ENCODE measurements at regions not wholly inside any gene's neighbourhood (a gene's known extent, or its start where the extent isn't known, plus 50 kb on each side); places are given as distances from the start of the nearest gene placed in this dataset.
"Not testable (repeated sequence)": the region's sequence is repeated elsewhere in the genome, so short reads cannot be mapped to it uniquely, and the experiment has no call there.

DNA sequence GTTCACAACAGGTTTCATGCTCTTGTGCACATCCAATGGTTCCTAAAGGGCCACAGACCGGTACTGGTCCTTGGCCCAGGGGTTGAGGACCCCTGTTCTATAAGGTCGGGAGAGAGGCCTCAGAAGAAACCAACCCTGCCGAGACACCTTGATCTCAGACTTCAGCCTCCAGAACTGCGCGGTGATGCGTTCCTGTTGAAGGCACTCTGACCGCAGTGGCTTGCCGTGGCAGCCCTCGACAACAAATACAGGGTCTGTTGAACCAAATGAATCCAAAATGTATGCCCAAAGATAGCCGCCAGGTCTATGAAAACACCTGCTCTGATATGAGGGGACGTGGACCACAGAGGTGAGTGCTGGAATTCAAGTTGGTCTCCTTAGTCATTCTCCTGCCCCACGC is 389.8 kb downstream of the SEC14L1 start:
- Mint-ChIP-seq H3K4me3 (no peak overlapping the region), H3K4me1 (no peaks in the 10 kb centered on the region), H3K36me3 (no peaks in the 10 kb centered on the region), H3K9me3 (peaks cover 3% of the 10 kb centered on the region), H3K27ac (no peak overlapping the region)
- ATAC-seq (no peak), DNase-seq (ENCODE audit: low spot score in 2 of 2) (no peak)

GRCh38 chr17:77531002-77531401 is 390.2 kb downstream of the SEC14L1 start:
- no peak for ATAC-seq
- Mint-ChIP-seq H3K4me3 (no peak overlapping the region), H3K27ac (no peak overlapping the region), H3K4me1 (no peaks in the 10 kb centered on the region), H3K9me3 (peaks cover 3% of the 10 kb centered on the region), H3K36me3 (no peaks in the 10 kb centered on the region)
- no peak for DNase-seq (ENCODE audit: low spot score in 2 of 2)

DNA sequence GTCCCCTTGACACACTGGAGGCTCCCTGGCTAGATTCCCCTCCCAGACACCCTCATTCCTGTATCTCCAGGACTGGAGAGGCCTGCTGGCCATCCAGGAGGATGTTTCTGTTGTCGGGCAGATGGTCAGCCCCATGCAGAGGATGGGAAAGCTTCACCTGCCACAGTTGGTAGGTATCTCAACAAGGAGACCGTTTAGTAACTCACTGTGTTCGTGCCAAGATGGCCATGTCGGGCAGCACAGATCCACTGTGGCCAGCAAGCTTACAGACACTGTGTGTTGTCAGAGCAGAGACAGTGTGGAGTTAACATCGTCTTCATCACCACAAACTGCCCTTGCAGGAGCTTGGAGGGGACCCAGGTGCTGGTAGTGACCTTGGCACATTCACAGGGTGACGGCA is 390.9 kb downstream of the SEC14L1 start:
- Mint-ChIP-seq H3K27ac (no peak overlapping the region), H3K4me3 (no peak overlapping the region), H3K36me3 (no peaks in the 10 kb centered on the region), H3K4me1 (no peaks in the 10 kb centered on the region), H3K9me3 (peaks cover 3% of the 10 kb centered on the region)
- no peak for ATAC-seq
- no peak for DNase-seq (ENCODE audit: low spot score in 2 of 2)

DNA sequence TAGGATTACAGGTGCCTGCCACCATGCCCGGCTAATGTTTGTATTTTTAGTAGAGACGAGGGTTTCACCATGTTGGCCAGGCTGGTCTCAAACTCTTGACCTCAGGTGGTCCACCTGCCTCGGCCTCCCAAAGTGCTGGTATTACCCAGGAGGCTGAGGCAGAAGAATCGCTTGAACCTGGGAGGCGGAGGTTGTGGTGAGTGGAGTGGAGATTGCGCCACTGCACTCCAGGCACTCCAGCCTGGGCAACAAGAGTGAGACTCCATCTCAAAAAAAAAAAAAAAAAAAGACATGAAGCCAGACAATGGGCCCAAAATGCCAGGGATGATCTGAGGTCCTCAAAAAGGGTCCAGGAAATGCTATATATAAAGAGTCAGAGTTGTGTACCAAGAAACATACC is 392.9 kb downstream of the SEC14L1 start:
- not testable (repeated sequence) for H3K36me3 Mint-ChIP-seq; H3K27ac Mint-ChIP-seq; H3K4me1 Mint-ChIP-seq; H3K4me3 Mint-ChIP-seq; H3K9me3 Mint-ChIP-seq; ATAC-seq; DNase-seq (ENCODE audit: low spot score in 2 of 2)

GRCh38 chr17:77534137-77534536 is 393.4 kb downstream of the SEC14L1 start:
- Mint-ChIP-seq H3K9me3 (peaks cover 3% of the 10 kb centered on the region), H3K36me3 (no peaks in the 10 kb centered on the region), H3K27ac (no peak overlapping the region), H3K4me3 (no peak overlapping the region), H3K4me1 (no peaks in the 10 kb centered on the region)
- ATAC-seq (no peak), DNase-seq (ENCODE audit: low spot score in 2 of 2) (no peak)

DNA sequence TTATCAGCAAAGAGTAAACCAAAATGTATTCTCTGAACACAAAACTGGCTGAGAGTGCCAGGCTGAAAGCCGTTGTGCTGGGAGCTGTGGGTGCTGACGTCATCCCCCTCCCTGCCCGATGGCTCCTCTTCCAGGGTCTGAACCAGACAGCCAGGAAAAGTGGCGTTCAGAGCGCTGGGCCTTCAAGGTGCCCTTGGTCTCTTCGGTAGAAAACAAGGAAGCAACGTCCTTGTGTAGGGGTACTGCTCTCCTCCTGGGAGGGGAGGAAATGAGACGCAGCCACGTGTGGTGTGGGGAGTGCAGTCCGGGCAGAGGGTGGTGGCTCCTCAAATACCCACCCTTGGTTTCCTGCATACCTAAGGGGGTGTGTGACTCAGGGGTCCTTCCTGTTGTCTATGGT is 394.7 kb downstream of the SEC14L1 start:
- H3K36me3 Mint-ChIP-seq = no peaks in the 10 kb centered on the region
- H3K4me3 Mint-ChIP-seq = no peak overlapping the region
- no peak overlapping the region for H3K27ac Mint-ChIP-seq
- no peaks in the 10 kb centered on the region for H3K4me1 Mint-ChIP-seq
- DNase-seq (ENCODE audit: low spot score in 2 of 2) (no peak), ATAC-seq (no peak)
- H3K9me3 Mint-ChIP-seq = peaks cover 3% of the 10 kb centered on the region

DNA sequence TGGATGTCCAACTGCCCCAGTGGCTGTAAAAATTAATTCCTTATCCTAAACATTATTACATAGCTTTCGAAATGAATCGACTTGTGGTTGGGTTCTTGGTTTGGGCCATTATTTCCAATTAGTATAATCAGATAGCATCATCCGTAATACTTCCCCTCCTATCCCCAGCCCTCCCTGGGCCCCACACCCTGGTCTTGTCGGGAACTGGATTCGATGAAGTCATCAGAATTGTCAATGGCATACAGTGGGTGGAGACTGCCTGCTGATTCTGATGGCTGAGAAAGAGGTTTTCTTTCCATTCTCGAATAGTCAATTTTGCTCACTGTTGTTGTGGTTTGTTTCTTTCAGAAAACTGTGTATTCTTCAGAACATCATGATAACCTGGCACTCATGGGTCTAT is 395.1 kb downstream of the SEC14L1 start:
- Mint-ChIP-seq H3K36me3 (no peaks in the 10 kb centered on the region), H3K9me3 (peaks cover 3% of the 10 kb centered on the region), H3K4me3 (no peak overlapping the region), H3K27ac (no peak overlapping the region), H3K4me1 (no peaks in the 10 kb centered on the region)
- DNase-seq (ENCODE audit: low spot score in 2 of 2) = no peak
- ATAC-seq = no peak

DNA sequence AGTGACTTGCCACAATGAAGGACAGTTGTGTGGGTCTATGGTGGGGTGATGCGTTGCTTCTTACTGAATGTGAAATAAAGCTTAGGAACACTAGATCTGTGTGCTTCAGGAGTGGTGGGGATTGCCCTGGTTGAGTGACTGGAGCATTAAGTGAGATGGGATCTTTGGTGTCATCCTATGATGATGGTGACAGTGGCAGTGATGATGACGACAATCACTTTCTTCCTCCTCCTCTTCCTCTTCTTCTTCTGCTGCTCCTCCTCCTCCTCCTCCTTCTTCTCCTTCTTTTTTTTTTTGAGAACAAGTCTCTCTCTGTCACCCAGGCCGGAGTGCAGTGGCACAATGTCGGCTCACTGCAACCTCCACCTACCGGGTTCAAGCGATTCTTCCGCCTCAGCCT is 396.8 kb downstream of the SEC14L1 start:
- no peaks in the 10 kb centered on the region for H3K4me1 Mint-ChIP-seq
- peaks cover 3% of the 10 kb centered on the region for H3K9me3 Mint-ChIP-seq
- DNase-seq (ENCODE audit: low spot score in 2 of 2) = no peak
- ATAC-seq = no peak
- H3K27ac Mint-ChIP-seq = no peak overlapping the region
- no peaks in the 10 kb centered on the region for H3K36me3 Mint-ChIP-seq
- no peak overlapping the region for H3K4me3 Mint-ChIP-seq

GRCh38 chr17:77540531-77540930 is 399.8 kb downstream of the SEC14L1 start:
- Mint-ChIP-seq H3K36me3 (no peaks in the 10 kb centered on the region), H3K4me3 (no peak overlapping the region), H3K27ac (no peak overlapping the region), H3K9me3 (no peaks in the 10 kb centered on the region), H3K4me1 (peaks cover 5% of the 10 kb centered on the region)
- no peak for DNase-seq (ENCODE audit: low spot score in 2 of 2)
- ATAC-seq = no peak

GRCh38 chr17:77540975-77541374 is 400.2 kb downstream of the SEC14L1 start:
- no peak overlapping the region for H3K27ac Mint-ChIP-seq
- no peak overlapping the region for H3K4me3 Mint-ChIP-seq
- DNase-seq (ENCODE audit: low spot score in 2 of 2) = no peak
- ATAC-seq = no peak
- H3K9me3 Mint-ChIP-seq = no peaks in the 10 kb centered on the region
- no peaks in the 10 kb centered on the region for H3K36me3 Mint-ChIP-seq
- peaks cover 5% of the 10 kb centered on the region for H3K4me1 Mint-ChIP-seq

DNA sequence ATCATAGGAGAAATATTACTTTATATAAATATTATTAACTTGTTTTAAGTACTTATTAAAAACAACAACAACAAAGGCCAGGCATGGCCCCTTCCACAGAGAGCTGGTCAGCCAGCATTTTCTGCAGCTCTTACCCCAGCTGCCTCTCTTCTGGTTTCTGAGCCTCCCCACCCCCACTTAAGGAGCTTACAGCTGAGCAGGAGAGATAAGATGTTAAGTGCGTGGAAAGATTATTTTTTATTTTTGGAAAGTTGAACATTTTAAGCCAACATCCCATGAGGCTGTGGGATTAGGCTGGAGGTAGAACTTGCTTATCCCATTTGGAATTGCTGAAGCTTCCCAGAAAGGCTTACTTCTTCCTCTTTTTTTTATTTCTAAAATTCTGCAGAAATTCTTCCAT is 401.2 kb downstream of the SEC14L1 start:
- Mint-ChIP-seq H3K36me3 (no peaks in the 10 kb centered on the region), H3K4me3 (no peak overlapping the region), H3K9me3 (no peaks in the 10 kb centered on the region), H3K27ac (no peak overlapping the region), H3K4me1 (peaks cover 5% of the 10 kb centered on the region)
- ATAC-seq (no peak), DNase-seq (ENCODE audit: low spot score in 2 of 2) (no peak)

GRCh38 chr17:77542551-77543490 is 402.1 kb downstream of the SEC14L1 start:
- Mint-ChIP-seq H3K36me3 (no peaks in the 10 kb centered on the region), H3K27ac (no peak overlapping the region), H3K9me3 (no peaks in the 10 kb centered on the region), H3K4me3 (no peak overlapping the region), H3K4me1 (peaks cover 5% of the 10 kb centered on the region)
- DNase-seq (ENCODE audit: low spot score in 2 of 2) (peak; percentile 25 to 71), ATAC-seq (peak; percentile 77)

- Mint-ChIP-seq H3K27ac (no peak overlapping the region), H3K4me3 (no peak overlapping the region), H3K9me3 (no peaks in the 10 kb centered on the region), H3K36me3 (no peaks in the 10 kb centered on the region), H3K4me1 (peaks cover 5% of the 10 kb centered on the region)
- ATAC-seq (no peak), DNase-seq (ENCODE audit: low spot score in 2 of 2) (no peak)
These were observed 403.0 kb downstream of the SEC14L1 start for GRCh38 chr17:77543801-77544200.

DNA sequence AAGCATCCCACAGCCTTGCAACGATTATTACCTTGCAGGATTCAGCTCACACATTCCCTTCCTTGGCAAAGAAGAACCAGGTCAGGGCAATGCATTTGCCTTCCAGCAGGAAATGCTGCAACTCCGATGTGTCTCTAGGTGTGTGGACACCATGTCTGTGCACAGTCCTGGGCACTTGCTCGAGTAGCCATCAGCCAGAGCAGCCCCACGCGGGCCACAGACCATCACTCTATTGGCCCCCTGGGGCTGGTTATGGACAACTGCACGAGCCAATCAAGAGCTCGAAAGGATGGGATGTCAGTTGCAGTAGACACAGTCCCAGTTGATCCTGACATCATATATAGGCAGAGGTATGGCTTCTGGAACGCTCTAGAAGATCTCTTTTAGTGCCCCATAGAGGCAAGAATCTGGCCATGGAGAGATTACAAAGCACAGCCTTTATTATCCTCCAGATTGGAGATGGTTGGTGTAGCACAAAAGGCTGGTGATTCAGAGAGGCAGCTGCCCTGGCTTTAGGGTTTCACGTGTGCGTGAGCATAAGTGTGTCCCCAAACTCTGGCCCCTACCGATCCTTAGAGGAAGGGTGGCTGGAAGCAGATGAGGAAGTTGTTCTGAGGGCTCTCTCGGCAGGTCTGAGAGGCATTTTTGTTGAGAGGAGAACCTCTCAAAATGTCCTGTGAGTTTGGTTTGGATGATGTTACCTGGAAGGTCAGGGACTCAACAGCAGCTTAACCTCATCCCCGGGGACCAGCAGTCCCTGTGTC is 403.8 kb downstream of the SEC14L1 start:
- no peak overlapping the region for H3K4me3 Mint-ChIP-seq
- ATAC-seq (no peak), DNase-seq (ENCODE audit: low spot score in 2 of 2) (no peak)
- H3K27ac Mint-ChIP-seq = no peak overlapping the region
- H3K36me3 Mint-ChIP-seq = no peaks in the 10 kb centered on the region
- no peaks in the 10 kb centered on the region for H3K9me3 Mint-ChIP-seq
- peaks cover 5% of the 10 kb centered on the region for H3K4me1 Mint-ChIP-seq

DNA sequence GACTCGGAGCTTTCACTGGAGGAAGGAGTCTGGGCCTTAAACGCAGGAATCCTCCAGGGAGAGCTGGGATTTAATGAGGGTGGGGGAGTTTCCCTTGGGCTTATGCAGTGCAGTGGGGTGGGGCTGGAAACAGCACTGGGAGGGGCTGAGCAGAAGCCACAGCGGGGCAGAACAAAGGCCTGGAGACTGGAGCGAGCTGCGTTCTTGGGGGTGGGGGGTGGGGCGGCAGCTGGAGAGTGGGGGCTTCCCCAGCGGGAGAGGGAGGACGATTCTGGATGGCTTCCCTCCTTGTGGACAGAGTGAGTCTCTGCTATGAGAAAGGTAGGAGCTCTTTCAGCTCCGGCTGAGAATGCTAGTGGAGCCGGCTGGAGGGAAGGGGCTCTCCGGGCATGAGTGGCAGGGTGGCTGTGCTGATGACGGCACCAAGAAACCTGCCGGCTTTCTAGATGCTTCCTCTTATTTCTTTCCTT is 406.0 kb downstream of the SEC14L1 start:
- no peak overlapping the region for H3K27ac Mint-ChIP-seq

GRCh38 chr17:77548967-77549366 is 408.2 kb downstream of the SEC14L1 start:
- H3K4me3 Mint-ChIP-seq = no peak overlapping the region

More for the DNA sequence above, 406.0 kb downstream of the SEC14L1 start:
- no peak for ATAC-seq
- no peaks in the 10 kb centered on the region for H3K9me3 Mint-ChIP-seq
- H3K4me1 Mint-ChIP-seq = peaks cover 5% of the 10 kb centered on the region
- no peak for DNase-seq (ENCODE audit: low spot score in 2 of 2)
- H3K36me3 Mint-ChIP-seq = no peaks in the 10 kb centered on the region
- H3K4me3 Mint-ChIP-seq = no peak overlapping the region

More at GRCh38 chr17:77548967-77549366, 408.2 kb downstream of the SEC14L1 start:
- DNase-seq (ENCODE audit: low spot score in 2 of 2) = no peak
- Mint-ChIP-seq H3K9me3 (no peaks in the 10 kb centered on the region), H3K4me1 (no peaks in the 10 kb centered on the region), H3K27ac (no peak overlapping the region), H3K36me3 (no peaks in the 10 kb centered on the region)
- ATAC-seq = no peak

Measured in stimulated activated effector memory CD8-positive, alpha-beta T cell treated with anti-CD3 and anti-CD28 coated beads, Interleukin-12 subunit alpha, Interleukin-12 subunit beta, amount 100 ng/mL, for 72 hours (primary cell).